Gastroesophageal sphincter (tissue), 4 donors: ENCODE measurements at regions not wholly inside any gene's neighbourhood (a gene's known extent, or its start where the extent isn't known, plus 50 kb on each side); places are given as distances from the start of the nearest gene placed in this dataset.
"Not testable (repeated sequence)": the region's sequence is repeated elsewhere in the genome, so short reads cannot be mapped to it uniquely, and the experiment has no call there.

Experiments used
- ATAC-seq: fragments of 150-250 bp; one replicate; pipeline ENCODE4 v1.9.1; 2016; ENCODE audit warnings: mild to moderate bottlenecking, moderate library complexity
- H3K27ac ChIP-seq, 4 donors: fragments of 200-600 bp; sonication (generic) in 3 of 4; 1 replicate in 3 of 4; 2 replicates in 1 of 4; pipeline ENCODE4 v1.5.1; 2016 to 2019
- H3K27me3 ChIP-seq: fragments of 200-600 bp; sonication (generic); one replicate; pipeline ENCODE4 v1.5.1; 2019
- H3K36me3 ChIP-seq, 2 donors: fragments of 200-600 bp; sonication (generic); one replicate each; pipeline ENCODE4 v1.5.1; 2019; ENCODE audit warnings: control low read depth in 1 of 2
- H3K4me1 ChIP-seq, 3 donors: fragments of 200-600 bp; sonication (generic); 1 replicate in 2 of 3; 2 replicates in 1 of 3; pipeline ENCODE4 v1.5.1; 2016 to 2019; ENCODE audit warnings: control low read depth in 2 of 3
- H3K4me3 ChIP-seq, 2 donors: fragments of 200-600 bp; sonication (generic); one replicate each; pipeline ENCODE4 v1.5.1; 2019; ENCODE audit warnings: mild to moderate bottlenecking in 1 of 2, moderate library complexity in 1 of 2
- H3K9me3 ChIP-seq, 3 donors: fragments of 200-600 bp; sonication (generic); one replicate each; pipeline ENCODE4 v1.5.1; 2017 to 2019; ENCODE audit warnings: control low read depth in 2 of 3
- CTCF ChIP-seq, 4 experiments: fragments of 200-600 bp in 2 of 4; fragments of 450-650 bp in 2 of 4; sonication (generic) in 1 of 4; IDR thresholded peaks; one replicate each; pipeline ENCODE4 v1.5.1; 2017 to 2019; ENCODE audit warnings: antibody characterized with exemption in 4 of 4, mild to moderate bottlenecking in 2 of 4, moderate library complexity in 2 of 4
- EP300 ChIP-seq: sonication (generic); formaldehyde crosslinking; IDR thresholded peaks from one replicate; pipeline ENCODE4 v1.6.1; 2017; ENCODE audit warnings: antibody characterized with exemption, mild to moderate bottlenecking
- POLR2A ChIP-seq, 2 donors: fragments of 450-650 bp; IDR thresholded peaks; one replicate each; pipeline ENCODE4 v1.6.1; 2017; ENCODE audit warnings: antibody characterized with exemption in 2 of 2, mild to moderate bottlenecking in 2 of 2, moderate library complexity in 1 of 2
- POLR2AphosphoS5 ChIP-seq: sonication (generic); formaldehyde crosslinking; IDR thresholded peaks from one replicate; pipeline ENCODE4 v1.6.1; 2017; ENCODE audit warnings: antibody characterized with exemption
- WGBS, 2 donors: methylation state at CpG; one replicate each; pipeline ENCODE4 v1.1.5; 2018; ENCODE audit warnings: low coverage in 1 of 2; 5-methylcytosine and 5-hydroxymethylcytosine counted together

GRCh38 chr6:20274137-20274536 is 61.9 kb upstream of the MBOAT1 start:
- Histone ChIP-seq H3K4me1 (no peaks in the 10 kb centered on the region), H3K9me3 (no peaks in the 10 kb centered on the region), H3K36me3 (no peaks in the 10 kb centered on the region), H3K27me3 (peaks cover 23% of the 10 kb centered on the region), H3K27ac (no peak overlapping the region), H3K4me3 (no peak overlapping the region)
- 91 to 96% methylated on average over 3 to 4 of the region's 4 CpGs for WGBS, 2 donors
- TF ChIP-seq POLR2AphosphoS5: no peak
- TF ChIP-seq CTCF (IDR thresholded peaks at IDR 0.05): no peak
- no peak for TF ChIP-seq POLR2A (IDR thresholded peaks at IDR 0.05)
- no peak for TF ChIP-seq EP300
- ATAC-seq: no peak

GRCh38 chr6:20275837-20276236 is 63.6 kb upstream of the MBOAT1 start:
- not testable (repeated sequence) for H3K4me3 ChIP-seq, ATAC-seq, H3K27ac ChIP-seq, H3K9me3 ChIP-seq, H3K4me1 ChIP-seq, H3K36me3 ChIP-seq
- 85 to 88% methylated on average over 2 of the region's 2 CpGs for WGBS, 2 donors
- peaks cover 23% of the 10 kb centered on the region for H3K27me3 ChIP-seq

GRCh38 chr6:20277724-20278123 is 65.5 kb upstream of the MBOAT1 start:
- not testable (repeated sequence) for H3K36me3 ChIP-seq, H3K27ac ChIP-seq, H3K9me3 ChIP-seq, H3K4me3 ChIP-seq, H3K4me1 ChIP-seq, ATAC-seq
- 75 to 78% methylated on average over 3 to 4 of the region's 6 CpGs for WGBS, 2 donors
- peaks cover 23% of the 10 kb centered on the region for H3K27me3 ChIP-seq

GRCh38 chr6:20279051-20279450 is 66.8 kb upstream of the MBOAT1 start:
- ATAC-seq: no peak
- no peaks in the 10 kb centered on the region for H3K4me1 ChIP-seq
- 39 to 47% methylated on average over 3 to 4 of the region's 4 CpGs for WGBS, 2 donors
- no peak overlapping the region for H3K4me3 ChIP-seq
- no peak overlapping the region for H3K27ac ChIP-seq
- TF ChIP-seq CTCF (IDR thresholded peaks at IDR 0.05) (no peak), EP300 (no peak), POLR2A (IDR thresholded peaks at IDR 0.05) (no peak), POLR2AphosphoS5 (no peak)
- no peaks in the 10 kb centered on the region for H3K36me3 ChIP-seq
- H3K27me3 ChIP-seq: peaks cover 23% of the 10 kb centered on the region
- H3K9me3 ChIP-seq: peaks cover 0 to 7% (median 0%) of the 10 kb centered on the region in 3 donors

GRCh38 chr6:20279608-20280287 is 67.5 kb upstream of the MBOAT1 start:
- WGBS, 2 donors: 44 to 45% methylated on average over 4 of the region's 5 CpGs
- Histone ChIP-seq H3K36me3 (no peaks in the 10 kb centered on the region), H3K9me3 (peaks cover 0 to 7% (median 0%) of the 10 kb centered on the region in 3 donors), H3K27me3 (peaks cover 23% of the 10 kb centered on the region), H3K27ac (no peak overlapping the region), H3K4me3 (no peak overlapping the region), H3K4me1 (no peaks in the 10 kb centered on the region)
- no peak for ATAC-seq
- no peak for TF ChIP-seq CTCF (IDR thresholded peaks at IDR 0.05)
- no peak for TF ChIP-seq EP300
- no peak for TF ChIP-seq POLR2AphosphoS5

- 50 to 57% methylated on average over 2 to 3 of the region's 3 CpGs for WGBS, 2 donors
- ATAC-seq: no peak
- peaks cover 0 to 7% (median 0%) of the 10 kb centered on the region in 3 donors for H3K9me3 ChIP-seq
- H3K36me3 ChIP-seq: no peaks in the 10 kb centered on the region
- no peaks in the 10 kb centered on the region for H3K4me1 ChIP-seq
- no peak overlapping the region for H3K27ac ChIP-seq
- H3K27me3 ChIP-seq: peaks cover 23% of the 10 kb centered on the region
- no peak overlapping the region for H3K4me3 ChIP-seq
- TF ChIP-seq POLR2A (IDR thresholded peaks at IDR 0.05) (no peak), POLR2AphosphoS5 (no peak)
Measured at GRCh38 chr6:20280288-20280621, 68.0 kb upstream of the MBOAT1 start.
